ENCODE measurements at regions not wholly inside any gene's neighbourhood (a gene's known extent, or its start where the extent isn't known, plus 50 kb on each side); places are given as distances from the start of the nearest gene placed in this dataset.

GRCh38 chr2:52828112-52828511, 939.5 kb upstream of the CHAC2 start:
- TF ChIP-seq CTCF (optimal IDR thresholded peaks at IDR 0.05 in 1 of 3, IDR thresholded peaks at IDR 0.05 in 1 of 3, conservative IDR thresholded peaks at IDR 0.05 in 1 of 3; ENCODE audit: extremely low read depth in 1 of 3, insufficient read depth in 2 of 3, low read length in 3 of 3) (no peak), EZH2 (IDR thresholded peaks at IDR 0.05; ENCODE audit: low read length) (no peak)
